H9 (cell line): ENCODE measurements at regions not wholly inside any gene's neighbourhood (a gene's known extent, or its start where the extent isn't known, plus 50 kb on each side); places are given as distances from the start of the nearest gene placed in this dataset.

Experiments
- DNase-seq: peaks from one replicate; pipeline ENCODE4 v3.0.0-alpha.2; 2017
- H2AFZ ChIP-seq: one replicate; pipeline ENCODE4 v1.6.1; 2013; ENCODE audit warnings: mild to moderate bottlenecking, low read length, control low read depth, moderate library complexity
- H2AK5ac ChIP-seq: 2 replicates; pipeline ENCODE4 v1.6.1; 2013; ENCODE audit warnings: low read length, control low read depth, mixed read lengths; ENCODE audit not compliant: insufficient read length
- H2BK120ac ChIP-seq: one replicate; pipeline ENCODE4 v1.6.1; 2013; ENCODE audit warnings: low read depth, mild to moderate bottlenecking, low read length, control low read depth, inconsistent platforms; ENCODE audit not compliant: poor library complexity, severe bottlenecking
- H2BK12ac ChIP-seq: 2 replicates; pipeline ENCODE4 v1.6.1; 2013; ENCODE audit warnings: low read length, control low read depth, mixed read lengths, low read depth; ENCODE audit not compliant: insufficient read length
- H2BK15ac ChIP-seq: 2 replicates; pipeline ENCODE4 v1.6.1; 2013; ENCODE audit warnings: low read depth, low read length, control low read depth
- H2BK20ac ChIP-seq: one replicate; pipeline ENCODE4 v1.6.1; 2013; ENCODE audit warnings: low read depth, mild to moderate bottlenecking, low read length, control low read depth, inconsistent platforms; ENCODE audit not compliant: poor library complexity, severe bottlenecking
- H2BK5ac ChIP-seq: 2 replicates; pipeline ENCODE4 v1.6.1; 2013; ENCODE audit warnings: low read length, control low read depth, mixed read lengths; ENCODE audit not compliant: insufficient read length
- H3K14ac ChIP-seq: 2 replicates; pipeline ENCODE4 v1.6.1; 2013; ENCODE audit warnings: low read length, control low read depth; ENCODE audit not compliant: insufficient read depth
- H3K18ac ChIP-seq: 2 replicates; pipeline ENCODE4 v1.6.1; 2013; ENCODE audit warnings: low read depth, mild to moderate bottlenecking, mixed read lengths, low read length, control low read depth; ENCODE audit not compliant: insufficient read length
- H3K23ac ChIP-seq: 2 replicates; pipeline ENCODE4 v1.6.1; 2013; ENCODE audit warnings: low read length, control low read depth, mixed read lengths, low read depth; ENCODE audit not compliant: insufficient read length
- H3K23me2 ChIP-seq: 2 replicates; pipeline ENCODE4 v1.6.1; 2013; ENCODE audit warnings: low read depth, mild to moderate bottlenecking, mixed read lengths, low read length, control low read depth; ENCODE audit not compliant: insufficient read length, poor library complexity, severe bottlenecking
- H3K27ac ChIP-seq: 2 replicates; pipeline ENCODE4 v1.5.1; 2013; ENCODE audit warnings: low read length, control low read depth, mixed read lengths, low read depth; ENCODE audit not compliant: insufficient read length
- H3K27me3 ChIP-seq: 2 replicates; pipeline ENCODE4 v1.6.1; 2013; ENCODE audit warnings: low read length, control low read depth, inconsistent platforms; ENCODE audit not compliant: insufficient read depth
- H3K4ac ChIP-seq: 2 replicates; pipeline ENCODE4 v1.6.1; 2013; ENCODE audit warnings: low read depth, mild to moderate bottlenecking, control low read depth, inconsistent platforms, low read length, moderate library complexity
- H3K4me1 ChIP-seq: 2 replicates; pipeline ENCODE4 v1.6.1; 2013; ENCODE audit warnings: low read length, control low read depth, inconsistent platforms; ENCODE audit not compliant: insufficient read depth
- H3K4me2 ChIP-seq: 2 replicates; pipeline ENCODE4 v1.6.1; 2013; ENCODE audit warnings: low read length, control low read depth, mixed read lengths; ENCODE audit not compliant: insufficient read length, insufficient read depth
- H3K56ac ChIP-seq: 2 replicates; pipeline ENCODE4 v1.6.1; 2013; ENCODE audit warnings: low read depth, mild to moderate bottlenecking, mixed read lengths, low read length, control low read depth; ENCODE audit not compliant: insufficient read length
- H3K79me1 ChIP-seq: 2 replicates; pipeline ENCODE4 v1.6.1; 2013; ENCODE audit warnings: low read depth, mild to moderate bottlenecking, moderate library complexity, low read length, control low read depth, inconsistent platforms; ENCODE audit not compliant: insufficient read depth, poor library complexity, severe bottlenecking
- H3K79me2 ChIP-seq: 2 replicates; pipeline ENCODE4 v1.6.1; 2013; ENCODE audit warnings: low read length, control low read depth, inconsistent platforms; ENCODE audit not compliant: insufficient read depth
- H3K9ac ChIP-seq: 2 replicates; pipeline ENCODE4 v1.6.1; 2013; ENCODE audit warnings: low read length, control low read depth, mixed read lengths; ENCODE audit not compliant: insufficient read length; ENCODE audit errors: extremely low read depth
- H3K9me3 ChIP-seq: one replicate; pipeline ENCODE4 v1.6.1; 2013; ENCODE audit warnings: low read depth, low read length, inconsistent platforms; ENCODE audit not compliant: control insufficient read depth
- H3T11ph ChIP-seq: one replicate; pipeline ENCODE4 v1.6.1; 2013; ENCODE audit warnings: mild to moderate bottlenecking, low read length, control low read depth, inconsistent platforms
- H4K20me1 ChIP-seq: one replicate; pipeline ENCODE4 v1.6.1; 2013; ENCODE audit not compliant: control insufficient read depth, insufficient read length, insufficient read depth
- H4K5ac ChIP-seq: 2 replicates; pipeline ENCODE4 v1.6.1; 2013; ENCODE audit warnings: low read depth, mild to moderate bottlenecking, mixed read lengths, low read length, control low read depth; ENCODE audit not compliant: insufficient read length
- H4K8ac ChIP-seq: replicated peaks from 2 replicates; pipeline ENCODE4 v1.6.1; 2013; ENCODE audit warnings: low read length, control low read depth, mixed read lengths, low read depth; ENCODE audit not compliant: insufficient read length
- H4K91ac ChIP-seq: 2 replicates; pipeline ENCODE4 v1.6.1; 2013; ENCODE audit warnings: low read depth, mild to moderate bottlenecking, moderate library complexity, mixed read lengths, low read length, control low read depth; ENCODE audit not compliant: insufficient read length
- H3K27ac Mint-ChIP-seq, 3 experiments: 2 replicates in 2 of 3; 3 replicates in 1 of 3; pipeline ENCODE4 v1.8.0; 2020 to 2021; ENCODE audit warnings: mixed read lengths in 3 of 3, mild to moderate bottlenecking in 1 of 3, moderate library complexity in 1 of 3
- H3K27me3 Mint-ChIP-seq: 2 replicates; pipeline ENCODE4 v1.8.0; 2021; ENCODE audit warnings: low read depth, mild to moderate bottlenecking, moderate library complexity, mixed read lengths
- H3K36me3 Mint-ChIP-seq, 3 experiments: 2 replicates in 2 of 3; 3 replicates in 1 of 3; pipeline ENCODE4 v1.8.0; 2020 to 2021; ENCODE audit warnings: low read depth in 3 of 3, mixed read lengths in 3 of 3; ENCODE audit not compliant: insufficient read depth in 1 of 3
- H3K4me1 Mint-ChIP-seq, 2 experiments: 2 replicates each; pipeline ENCODE4 v1.8.0; 2020; ENCODE audit warnings: mixed read lengths in 2 of 2
- H3K4me3 Mint-ChIP-seq, 2 experiments: 2 replicates in 1 of 2; 3 replicates in 1 of 2; pipeline ENCODE4 v1.8.0; 2020 to 2021; ENCODE audit warnings: mild to moderate bottlenecking in 2 of 2, mixed read lengths in 2 of 2, moderate library complexity in 1 of 2
- H3K9me3 Mint-ChIP-seq, 2 experiments: 2 replicates in 1 of 2; 3 replicates in 1 of 2; pipeline ENCODE4 v1.8.0; 2020; ENCODE audit warnings: mild to moderate bottlenecking in 2 of 2, mixed read lengths in 2 of 2, moderate library complexity in 1 of 2
- CTCF ChIP-seq: fragments of 200-600 bp; sonication (generic); conservative IDR thresholded peaks from 3 replicates; pipeline ENCODE4 v1.8.0; 2021; ENCODE audit warnings: antibody characterized with exemption, mild to moderate bottlenecking
- WGBS: extraction: QIAGEN DNeasy Blood & Tissue Kit; methylation state at CpG from one replicate; pipeline ENCODE4 v1.1.7; 2013; ENCODE audit warnings: missing lambda C conversion rate, low lambda C conversion rate, mixed read lengths; ENCODE audit not compliant: insufficient read length; ENCODE audit errors: extremely low coverage; 5-methylcytosine and 5-hydroxymethylcytosine counted together

- Histone ChIP-seq H3K27ac (no peak overlapping the region), H3K56ac (no peak overlapping the region), H4K8ac (no peak overlapping the region), H4K91ac (no peak overlapping the region), H3T11ph (no peak overlapping the region), H2BK20ac (no peak overlapping the region), H2AFZ (no peak overlapping the region), H4K20me1 (no peaks in the 10 kb centered on the region), H2BK120ac (no peak overlapping the region), H2BK5ac (no peak overlapping the region), H3K23ac (no peak overlapping the region), H2BK12ac (no peak overlapping the region), H3K23me2 (no peaks in the 10 kb centered on the region), H3K27me3 (no peaks in the 10 kb centered on the region), H3K9me3 (peaks cover 5% of the 10 kb centered on the region), H2BK15ac (no peak overlapping the region), H3K79me2 (no peaks in the 10 kb centered on the region), H3K14ac (no peak overlapping the region), H3K18ac (no peak overlapping the region), H2AK5ac (no peak overlapping the region), H3K4ac (no peak overlapping the region), H4K5ac (no peak overlapping the region), H3K79me1 (no peaks in the 10 kb centered on the region), H3K4me2 (no peak overlapping the region), H3K4me1 (no peaks in the 10 kb centered on the region), H3K9ac (no peak overlapping the region)
- Mint-ChIP-seq H3K4me3 (no peak overlapping the region), H3K27ac (no peak overlapping the region; a peak in 2 of 7 replicates), H3K4me1 (peaks cover 5 to 15% of the 10 kb centered on the region in 2 experiments), H3K36me3 (peaks cover 15 to 21% (median 15%) of the 10 kb centered on the region in 3 experiments), H3K27me3 (no peaks in the 10 kb centered on the region), H3K9me3 (peaks cover 27 to 35% of the 10 kb centered on the region in 2 experiments)
- no peak for DNase-seq
- TF ChIP-seq CTCF, result no peak
- WGBS, result no CpG with 5 or more reads among the region's 1 CpG
Observed at GRCh38 chr4:38387348-38387747, 276.7 kb upstream of the KLF3 start.
